HG03175 (cell line): ENCODE measurements at regions not wholly inside any gene's neighbourhood (a gene's known extent, or its start where the extent isn't known, plus 50 kb on each side); places are given as distances from the start of the nearest gene placed in this dataset.

Experiments used
- ATAC-seq: cut with Tn5 transposase; IDR thresholded peaks from one replicate; pipeline ENCODE4 v1.9.1; 2021; ENCODE audit warnings: mild to moderate bottlenecking, moderate library complexity; ENCODE audit not compliant: unreplicated experiment

- ATAC-seq, result no peak
Measured at GRCh38 chr7:109121599-109122300, 552.1 kb downstream of the DNAJB9 start.

- ATAC-seq, result no peak
Measured at GRCh38 chr7:109125001-109125400, 555.3 kb downstream of the DNAJB9 start.

GRCh38 chr7:109126404-109127050, 556.9 kb downstream of the DNAJB9 start:
- ATAC-seq, result no peak

GRCh38 chr7:109127145-109127544, 557.5 kb downstream of the DNAJB9 start:
- no peak for ATAC-seq

- no peak for ATAC-seq
Measured at GRCh38 chr7:109131141-109131540, 561.5 kb downstream of the DNAJB9 start.

GRCh38 chr7:109136893-109137292, 567.2 kb downstream of the DNAJB9 start:
- no peak for ATAC-seq

GRCh38 chr7:109154748-109155147, 585.1 kb downstream of the DNAJB9 start:
- ATAC-seq, result no peak

- no peak for ATAC-seq
Measured at GRCh38 chr7:109158246-109158645, 588.6 kb downstream of the DNAJB9 start.

GRCh38 chr7:109176661-109177060, 607.0 kb downstream of the DNAJB9 start:
- no peak for ATAC-seq

- ATAC-seq, result no peak
Measured at GRCh38 chr7:109178342-109178741, 608.7 kb downstream of the DNAJB9 start.

- ATAC-seq, result no peak
Measured at GRCh38 chr7:109179601-109180000, 609.9 kb downstream of the DNAJB9 start.

- ATAC-seq, result no peak
Measured at GRCh38 chr7:109190766-109191398, 621.2 kb downstream of the DNAJB9 start.

GRCh38 chr7:109206196-109206595, 636.5 kb downstream of the DNAJB9 start:
- ATAC-seq, result no peak

GRCh38 chr7:109213081-109213480, 643.4 kb downstream of the DNAJB9 start:
- ATAC-seq, result no peak

GRCh38 chr7:109215341-109215740, 645.7 kb downstream of the DNAJB9 start:
- no peak for ATAC-seq

- no peak for ATAC-seq
Measured at GRCh38 chr7:109224100-109224499, 654.4 kb downstream of the DNAJB9 start.

- no peak for ATAC-seq
Measured at GRCh38 chr7:109226699-109227098, 657.0 kb downstream of the DNAJB9 start.

- ATAC-seq, result no peak
Measured at GRCh38 chr7:109235316-109235715, 665.6 kb downstream of the DNAJB9 start.

- ATAC-seq, result no peak
Measured at GRCh38 chr7:109246330-109247077, 676.8 kb downstream of the DNAJB9 start.

GRCh38 chr7:109256762-109257560, 687.3 kb downstream of the DNAJB9 start:
- ATAC-seq, result peak; percentile 65

GRCh38 chr7:109259151-109259550, 689.5 kb downstream of the DNAJB9 start:
- peak; percentile 85 for ATAC-seq
